Retina (tissue), 1 donor: ENCODE measurements at regions not wholly inside any gene's neighbourhood (a gene's known extent, or its start where the extent isn't known, plus 50 kb on each side); places are given as distances from the start of the nearest gene placed in this dataset.

Source experiments
- DNase-seq: peaks from one replicate; pipeline ENCODE4 v3.0.0-alpha.2; 2016

GRCh38 chr2:147398301-147398700, 446.5 kb upstream of the ACVR2A start:
- no peak for DNase-seq

- no peak for DNase-seq
These were observed 447.9 kb upstream of the ACVR2A start for GRCh38 chr2:147396890-147397289.

GRCh38 chr2:147394179-147394790, 450.5 kb upstream of the ACVR2A start:
- no peak for DNase-seq

- no peak for DNase-seq
These were observed 452.6 kb upstream of the ACVR2A start for GRCh38 chr2:147392180-147392579.

- DNase-seq, result no peak
These were observed 454.4 kb upstream of the ACVR2A start for GRCh38 chr2:147390475-147390874.

GRCh38 chr2:147389218-147389617, 455.6 kb upstream of the ACVR2A start:
- DNase-seq, result no peak

- no peak for DNase-seq
These were observed 456.6 kb upstream of the ACVR2A start for GRCh38 chr2:147388217-147388616.

- no peak for DNase-seq
These were observed 458.5 kb upstream of the ACVR2A start for GRCh38 chr2:147386284-147386683.

GRCh38 chr2:147385600-147385999, 459.2 kb upstream of the ACVR2A start:
- DNase-seq, result no peak

- DNase-seq, result no peak
These were observed 460.2 kb upstream of the ACVR2A start for GRCh38 chr2:147384659-147385058.

- no peak for DNase-seq
These were observed 462.4 kb upstream of the ACVR2A start for GRCh38 chr2:147382322-147382948.

GRCh38 chr2:147378403-147378802, 466.4 kb upstream of the ACVR2A start:
- no peak for DNase-seq

- no peak for DNase-seq
These were observed 469.8 kb upstream of the ACVR2A start for GRCh38 chr2:147375073-147375472.

GRCh38 chr2:147374423-147374811, 470.4 kb upstream of the ACVR2A start:
- DNase-seq, result no peak

- DNase-seq, result no peak
These were observed 470.9 kb upstream of the ACVR2A start for GRCh38 chr2:147373800-147374422.

- DNase-seq, result no peak
These were observed 476.5 kb upstream of the ACVR2A start for GRCh38 chr2:147368306-147368705.

- no peak for DNase-seq
These were observed 478.6 kb upstream of the ACVR2A start for GRCh38 chr2:147366279-147366678.

- DNase-seq, result no peak
These were observed 479.2 kb upstream of the ACVR2A start for GRCh38 chr2:147365622-147366021.

- no peak for DNase-seq
These were observed 480.2 kb upstream of the ACVR2A start for GRCh38 chr2:147364597-147364996.

- no peak for DNase-seq
These were observed 481.6 kb upstream of the ACVR2A start for GRCh38 chr2:147363181-147363580.

GRCh38 chr2:147358375-147358774, 486.5 kb upstream of the ACVR2A start:
- no peak for DNase-seq

- DNase-seq, result no peak
These were observed 488.7 kb upstream of the ACVR2A start for GRCh38 chr2:147356157-147356556.

- no peak for DNase-seq
These were observed 489.1 kb upstream of the ACVR2A start for GRCh38 chr2:147355706-147356105.

- DNase-seq, result no peak
These were observed 491.8 kb upstream of the ACVR2A start for GRCh38 chr2:147353072-147353381.
